ENCODE measurements at regions not wholly inside any gene's neighbourhood (a gene's known extent, or its start where the extent isn't known, plus 50 kb on each side); places are given as distances from the start of the nearest gene placed in this dataset.

- Histone ChIP-seq H2AFZ (ENCODE audit: low read depth, low read length) (no peak overlapping the region), H3K9ac (ENCODE audit: low read length) (no peak overlapping the region), H3F3A (ENCODE audit: insufficient read depth, low read length, poor library complexity, severe bottlenecking) (no peaks in the 10 kb centered on the region), H3K9me2 (ENCODE audit: insufficient read depth, low read length) (no peaks in the 10 kb centered on the region), H3K9me3 (ENCODE audit: low read length) (no peaks in the 10 kb centered on the region), H3K27me3 (ENCODE audit: insufficient read depth, low read depth, low read length) (no peaks in the 10 kb centered on the region), H3K27ac (ENCODE audit: low read length) (no peak overlapping the region), H3K4me2 (ENCODE audit: low read length) (no peak overlapping the region), H3K79me2 (replicated peaks; ENCODE audit: insufficient read depth, low read length) (no peaks in the 10 kb centered on the region), H3K4me3 (ENCODE audit: low read length) (no peak overlapping the region), H3K36me3 (ENCODE audit: insufficient read depth, low read length) (no peaks in the 10 kb centered on the region), H4K20me1 (ENCODE audit: insufficient read depth) (no peaks in the 10 kb centered on the region)
- TF ChIP-seq RAD21 (conservative IDR thresholded peaks at IDR 0.05) (no peak), EZH2 (IDR thresholded peaks at IDR 0.05; ENCODE audit: borderline replicate concordance, insufficient read depth, low read length, poor library complexity, severe bottlenecking) (no peak), CTCF (IDR thresholded peaks at IDR 0.05; ENCODE audit: poor library complexity, severe bottlenecking) (no peak), REST (IDR thresholded peaks at IDR 0.05; ENCODE audit: borderline replicate concordance) (no peak), POLR2AphosphoS5 (IDR thresholded peaks at IDR 0.05) (no peak), EP300 (conservative IDR thresholded peaks at IDR 0.05; ENCODE audit: poor library complexity, severe bottlenecking) (no peak), MXI1 (conservative IDR thresholded peaks at IDR 0.05; ENCODE audit: poor library complexity, severe bottlenecking) (no peak), SMC3 (conservative IDR thresholded peaks at IDR 0.05; ENCODE audit: poor library complexity) (no peak), TAF1 (IDR thresholded peaks at IDR 0.05; ENCODE audit: low read depth) (no peak)
Measured at GRCh38 chr3:88291486-88291885, 141.7 kb downstream of the C3orf38 start.

- Histone ChIP-seq H3K4me2 (ENCODE audit: low read length) (no peak overlapping the region), H3K79me2 (replicated peaks; ENCODE audit: insufficient read depth, low read length) (no peaks in the 10 kb centered on the region), H3K9me3 (ENCODE audit: low read length) (no peaks in the 10 kb centered on the region), H3K27me3 (ENCODE audit: insufficient read depth, low read depth, low read length) (no peaks in the 10 kb centered on the region), H3K27ac (ENCODE audit: low read length) (no peak overlapping the region), H3K9me2 (ENCODE audit: insufficient read depth, low read length) (no peaks in the 10 kb centered on the region), H3F3A (ENCODE audit: insufficient read depth, low read length, poor library complexity, severe bottlenecking) (no peaks in the 10 kb centered on the region), H3K9ac (ENCODE audit: low read length) (no peak overlapping the region), H3K4me3 (ENCODE audit: low read length) (no peak overlapping the region), H2AFZ (ENCODE audit: low read depth, low read length) (no peak overlapping the region), H3K36me3 (ENCODE audit: insufficient read depth, low read length) (no peaks in the 10 kb centered on the region), H4K20me1 (ENCODE audit: insufficient read depth) (no peaks in the 10 kb centered on the region)
- TF ChIP-seq CTCF (IDR thresholded peaks at IDR 0.05; ENCODE audit: poor library complexity, severe bottlenecking), result no peak
- no peak for TF ChIP-seq EP300 (conservative IDR thresholded peaks at IDR 0.05; ENCODE audit: poor library complexity, severe bottlenecking)
- TF ChIP-seq POLR2AphosphoS5 (IDR thresholded peaks at IDR 0.05), result no peak
- no peak for TF ChIP-seq EZH2 (IDR thresholded peaks at IDR 0.05; ENCODE audit: borderline replicate concordance, insufficient read depth, low read length, poor library complexity, severe bottlenecking)
- no peak for TF ChIP-seq RAD21 (conservative IDR thresholded peaks at IDR 0.05)
- TF ChIP-seq TAF1 (IDR thresholded peaks at IDR 0.05; ENCODE audit: low read depth), result no peak
- TF ChIP-seq REST (IDR thresholded peaks at IDR 0.05; ENCODE audit: borderline replicate concordance), result no peak
- TF ChIP-seq SMC3 (conservative IDR thresholded peaks at IDR 0.05; ENCODE audit: poor library complexity), result no peak
- no peak for TF ChIP-seq MXI1 (conservative IDR thresholded peaks at IDR 0.05; ENCODE audit: poor library complexity, severe bottlenecking)
Measured at GRCh38 chr3:88298189-88298588, 148.4 kb downstream of the C3orf38 start.

Measured in neural cell (in vitro differentiated cells).